ENCODE measurements at regions not wholly inside any gene's neighbourhood (a gene's known extent, or its start where the extent isn't known, plus 50 kb on each side); places are given as distances from the start of the nearest gene placed in this dataset.
A peak's percentile ranks its signal among the peaks of the same experiment; 100 is the strongest.

GRCh38 chr2:174656676-174657176 is 59.1 kb upstream of the WIPF1 start:
- peaks cover 0 to 18% of the 10 kb centered on the region in 2 donors for H3K9me3 Mint-ChIP-seq
- no peak overlapping the region for H3K27ac Mint-ChIP-seq
- peaks cover 8 to 42% of the 10 kb centered on the region in 2 donors for H3K36me3 Mint-ChIP-seq
- DNase-seq (ENCODE audit: low spot score in 2 of 2) (no peak), ATAC-seq (no peak)

GRCh38 chr2:174656035-174656434 is 58.4 kb upstream of the WIPF1 start:
- ATAC-seq (no peak), DNase-seq (ENCODE audit: low spot score in 2 of 2) (no peak)
- H3K36me3 Mint-ChIP-seq, result peaks cover 8 to 42% of the 10 kb centered on the region in 2 donors
- peaks cover 0 to 18% of the 10 kb centered on the region in 2 donors for H3K9me3 Mint-ChIP-seq
- no peak overlapping the region for H3K27ac Mint-ChIP-seq

- Mint-ChIP-seq H3K27ac (peak overlapping the region; percentile 42 to 65), H3K36me3 (peaks cover 17 to 58% of the 10 kb centered on the region in 2 donors), H3K9me3 (peaks cover 2 to 29% of the 10 kb centered on the region in 2 donors)
- DNase-seq (ENCODE audit: low spot score in 2 of 2), result no peak
- ATAC-seq, result peak; percentile 44 to 65
Measured at GRCh38 chr2:174654419-174654941, 56.9 kb upstream of the WIPF1 start.

GRCh38 chr2:174648896-174649295 is 51.3 kb upstream of the WIPF1 start:
- H3K9me3 Mint-ChIP-seq, result peaks cover 4 to 30% of the 10 kb centered on the region in 2 donors
- DNase-seq (ENCODE audit: low spot score in 2 of 2), result no peak
- H3K27ac Mint-ChIP-seq, result no peak overlapping the region
- peaks cover 11 to 52% of the 10 kb centered on the region in 2 donors for H3K36me3 Mint-ChIP-seq
- no peak for ATAC-seq

All from activated naive CD4-positive, alpha-beta T cell treated with anti-CD3 and anti-CD28 coated beads, Interleukin-2, amount 50 U/mL, for 72 hours (primary cell).